Muscle layer of colon (tissue), 2 donors: ENCODE measurements at regions not wholly inside any gene's neighbourhood (a gene's known extent, or its start where the extent isn't known, plus 50 kb on each side); places are given as distances from the start of the nearest gene placed in this dataset.

Source experiments
- H3K27ac ChIP-seq: one replicate; pipeline ENCODE4 v1.7.0; 2013; ENCODE audit warnings: low read depth, mild to moderate bottlenecking, low read length, moderate library complexity
- H3K27me3 ChIP-seq, 2 donors: one replicate each; pipeline ENCODE4 v1.7.0; 2013; ENCODE audit warnings: low read length in 2 of 2, mild to moderate bottlenecking in 2 of 2; ENCODE audit not compliant: insufficient read depth in 2 of 2, control insufficient read depth in 1 of 2
- H3K36me3 ChIP-seq: one replicate; pipeline ENCODE4 v1.7.0; 2013; ENCODE audit warnings: mild to moderate bottlenecking, low read length; ENCODE audit not compliant: insufficient read depth
- H3K4me1 ChIP-seq: one replicate; pipeline ENCODE4 v1.7.0; 2013; ENCODE audit warnings: mild to moderate bottlenecking, low read length; ENCODE audit not compliant: insufficient read depth
- H3K4me3 ChIP-seq, 2 donors: one replicate each; pipeline ENCODE4 v1.7.0; 2013; ENCODE audit warnings: low read length in 2 of 2, low read depth in 1 of 2, mild to moderate bottlenecking in 1 of 2, moderate library complexity in 1 of 2
- H3K9ac ChIP-seq: one replicate; pipeline ENCODE4 v1.7.0; 2013; ENCODE audit warnings: low read length
- H3K9me3 ChIP-seq: one replicate; pipeline ENCODE4 v1.7.0; 2013; ENCODE audit warnings: mild to moderate bottlenecking, low read length
- donor health status: abdominal sarcoma.
- donor health status: Adenocarcinoma of cecum.

DNA sequence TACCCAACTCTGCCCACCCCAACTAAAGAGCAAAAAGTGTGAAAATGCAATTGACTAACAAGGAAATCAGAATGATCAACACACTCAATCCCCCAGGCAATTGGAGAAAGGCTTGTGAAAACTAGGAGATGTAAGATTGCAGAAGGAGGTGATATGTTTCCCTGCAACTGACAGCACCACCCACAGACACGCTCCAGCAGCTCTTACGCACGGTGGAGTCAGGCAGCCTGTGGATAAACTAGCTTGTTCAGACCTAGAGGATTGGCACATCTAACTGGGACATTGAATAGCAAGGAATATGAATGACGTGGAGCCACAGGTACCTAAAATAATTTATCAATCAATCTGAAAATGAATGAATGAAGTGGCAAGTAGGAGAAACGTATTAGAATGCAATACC, 125.7 kb upstream of the MYO3A start:
- Histone ChIP-seq H3K9ac (no peak overlapping the region), H3K9me3 (no peaks in the 10 kb centered on the region), H3K4me3 (no peak overlapping the region), H3K27me3 (no peaks in the 10 kb centered on the region), H3K4me1 (no peaks in the 10 kb centered on the region), H3K27ac (no peak overlapping the region), H3K36me3 (no peaks in the 10 kb centered on the region)

DNA sequence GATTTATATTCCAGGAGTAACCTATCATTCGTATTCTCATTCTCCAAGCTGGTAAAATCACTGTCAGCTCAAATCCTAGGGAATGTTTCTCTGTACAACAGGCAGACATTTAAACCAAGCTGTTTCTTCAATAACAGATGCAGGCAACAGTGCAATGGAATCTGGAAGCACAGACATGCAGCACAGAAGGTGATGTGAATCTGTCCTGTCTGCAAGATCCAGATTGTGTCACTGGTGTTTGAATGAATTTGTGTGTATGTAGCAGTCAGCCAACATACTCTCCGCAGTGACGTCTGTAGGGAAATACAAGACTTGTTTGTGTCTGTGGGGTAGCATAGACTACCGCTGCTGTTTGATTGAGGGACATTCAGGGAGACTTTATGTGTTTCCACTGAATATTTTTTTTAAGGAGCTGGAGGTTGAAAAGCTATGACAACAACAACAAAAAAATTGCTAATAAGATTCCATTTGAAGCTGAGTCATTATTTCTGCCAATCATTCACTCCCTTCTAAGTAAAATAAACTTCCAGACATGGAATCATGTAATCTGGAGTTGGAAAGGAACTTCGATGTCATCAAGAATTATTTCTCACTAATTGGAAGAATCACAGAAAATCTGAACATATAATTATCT, 122.9 kb upstream of the MYO3A start:
- no peak overlapping the region for H3K27ac ChIP-seq
- H3K4me3 ChIP-seq, result no peak overlapping the region
- H3K9ac ChIP-seq, result no peak overlapping the region
- H3K27me3 ChIP-seq, result no peaks in the 10 kb centered on the region
- no peaks in the 10 kb centered on the region for H3K4me1 ChIP-seq
- no peaks in the 10 kb centered on the region for H3K9me3 ChIP-seq
- no peaks in the 10 kb centered on the region for H3K36me3 ChIP-seq

DNA sequence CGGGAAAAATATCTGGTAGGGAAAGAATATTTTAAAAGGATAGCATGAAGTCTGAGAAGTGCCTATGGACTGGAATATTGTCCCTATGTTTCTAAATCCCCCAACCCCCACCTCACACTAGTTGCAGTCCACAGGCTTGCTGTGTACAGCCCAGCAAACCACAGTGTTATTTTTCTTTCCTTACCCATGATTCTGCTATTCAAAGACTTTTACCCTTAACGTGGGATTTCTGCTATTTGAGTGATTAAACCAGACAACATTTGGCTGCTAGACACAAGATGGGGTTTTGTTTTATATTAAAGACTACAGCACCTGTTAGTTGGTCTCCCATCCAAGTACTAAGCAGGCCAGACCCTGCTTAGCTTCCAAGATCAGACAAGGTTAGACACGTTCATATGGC, 120.5 kb upstream of the MYO3A start:
- no peaks in the 10 kb centered on the region for H3K36me3 ChIP-seq
- H3K27ac ChIP-seq, result no peak overlapping the region
- H3K9ac ChIP-seq, result no peak overlapping the region
- H3K9me3 ChIP-seq, result no peaks in the 10 kb centered on the region
- H3K4me1 ChIP-seq, result no peaks in the 10 kb centered on the region
- no peak overlapping the region for H3K4me3 ChIP-seq
- H3K27me3 ChIP-seq, result no peaks in the 10 kb centered on the region

DNA sequence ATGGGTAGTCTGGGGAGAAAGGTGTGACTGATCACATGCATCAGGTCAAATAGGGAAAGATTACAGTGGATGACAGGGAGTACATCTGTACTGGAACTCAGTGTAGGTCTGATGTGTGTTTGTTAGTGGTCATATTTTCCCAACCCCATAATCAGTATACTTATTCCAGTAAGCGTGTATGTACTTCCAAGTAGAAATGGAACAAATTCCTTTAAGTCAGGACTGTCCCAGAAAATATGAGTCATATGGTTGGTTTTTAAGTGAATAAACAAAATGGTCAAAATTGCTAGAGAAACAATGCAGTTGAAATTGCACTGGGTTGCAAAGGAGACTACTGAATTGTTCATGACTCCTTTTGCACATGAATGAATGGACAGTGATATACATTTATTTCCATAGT, 118.8 kb upstream of the MYO3A start:
- no peak overlapping the region for H3K4me3 ChIP-seq
- no peaks in the 10 kb centered on the region for H3K36me3 ChIP-seq
- no peaks in the 10 kb centered on the region for H3K27me3 ChIP-seq
- H3K4me1 ChIP-seq, result no peaks in the 10 kb centered on the region
- H3K27ac ChIP-seq, result no peak overlapping the region
- H3K9me3 ChIP-seq, result no peaks in the 10 kb centered on the region
- no peak overlapping the region for H3K9ac ChIP-seq

- Histone ChIP-seq H3K36me3 (no peaks in the 10 kb centered on the region), H3K27ac (no peak overlapping the region), H3K4me1 (no peaks in the 10 kb centered on the region), H3K9me3 (no peaks in the 10 kb centered on the region), H3K4me3 (no peak overlapping the region), H3K9ac (no peak overlapping the region), H3K27me3 (no peaks in the 10 kb centered on the region)
Observed at GRCh38 chr10:25815999-25816768, 117.8 kb upstream of the MYO3A start.

DNA sequence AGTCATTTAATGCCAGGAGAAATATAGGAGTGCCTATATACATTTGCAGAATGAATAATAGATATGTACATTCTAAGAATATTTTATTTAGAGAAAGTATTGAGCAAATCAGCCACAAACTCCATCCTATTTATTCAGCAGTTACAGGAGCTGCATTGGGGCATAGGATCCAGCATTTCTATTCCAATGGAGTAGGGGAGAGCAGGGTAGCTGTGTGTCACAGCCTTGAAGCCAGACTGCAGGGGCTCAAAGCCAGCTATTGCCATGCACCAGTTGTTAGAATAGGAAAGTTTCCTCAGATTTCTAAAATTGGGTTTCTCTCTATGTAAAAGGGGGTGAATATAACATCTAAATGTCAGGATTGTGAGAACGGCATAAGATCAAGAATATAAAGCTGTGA, 116.8 kb upstream of the MYO3A start:
- Histone ChIP-seq H3K4me1 (no peaks in the 10 kb centered on the region), H3K9me3 (no peaks in the 10 kb centered on the region), H3K4me3 (no peak overlapping the region), H3K27ac (no peak overlapping the region), H3K9ac (no peak overlapping the region), H3K27me3 (no peaks in the 10 kb centered on the region), H3K36me3 (no peaks in the 10 kb centered on the region)

- Histone ChIP-seq H3K4me1 (no peaks in the 10 kb centered on the region), H3K27ac (no peak overlapping the region), H3K4me3 (no peak overlapping the region), H3K9ac (no peak overlapping the region), H3K9me3 (no peaks in the 10 kb centered on the region), H3K36me3 (no peaks in the 10 kb centered on the region), H3K27me3 (no peaks in the 10 kb centered on the region)
Observed at GRCh38 chr10:25818751-25819150, 115.3 kb upstream of the MYO3A start.

DNA sequence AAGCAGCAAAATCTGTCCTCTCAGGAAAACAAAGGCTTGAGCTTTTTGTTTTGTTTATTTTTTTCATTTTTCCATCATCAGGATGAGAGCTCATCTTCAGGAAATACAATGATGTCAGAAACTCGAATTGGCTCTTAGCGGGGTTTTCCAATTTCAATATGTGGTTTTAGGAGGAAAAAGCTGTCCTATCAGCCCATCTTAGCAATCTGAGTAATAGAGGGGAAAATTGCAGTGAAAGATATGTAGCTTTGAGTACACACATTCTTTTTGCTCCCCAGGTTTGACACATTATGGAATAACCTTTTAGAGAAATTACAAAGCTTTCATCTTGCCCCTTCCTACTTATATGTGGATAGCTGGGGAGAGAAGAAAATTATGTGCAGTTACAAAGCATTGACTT, 113.6 kb upstream of the MYO3A start:
- Histone ChIP-seq H3K9me3 (no peaks in the 10 kb centered on the region), H3K4me1 (no peaks in the 10 kb centered on the region), H3K4me3 (no peak overlapping the region)

DNA sequence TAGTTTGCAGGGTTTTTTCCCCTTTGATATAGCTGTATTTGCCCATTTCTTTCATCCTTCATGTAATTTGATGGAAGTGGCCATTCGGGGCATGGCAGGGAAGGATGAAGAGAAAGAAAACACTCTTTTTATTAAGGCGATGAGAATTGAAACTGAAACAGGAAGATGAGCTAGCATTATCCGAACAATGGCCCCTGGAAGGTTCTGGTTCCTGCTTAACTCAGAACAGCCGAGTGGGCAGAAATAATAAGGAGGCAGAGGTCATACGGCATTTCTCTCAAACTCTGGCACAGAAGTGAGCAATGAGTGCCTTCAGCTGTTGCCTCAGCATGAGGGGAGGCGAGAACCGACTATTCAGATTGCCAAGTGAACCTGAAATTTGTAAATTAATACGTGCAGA, 113.2 kb upstream of the MYO3A start:
- H3K4me1 ChIP-seq, result no peaks in the 10 kb centered on the region
- H3K4me3 ChIP-seq, result no peak overlapping the region
- no peaks in the 10 kb centered on the region for H3K36me3 ChIP-seq
- H3K9ac ChIP-seq, result no peak overlapping the region
- H3K27me3 ChIP-seq, result no peaks in the 10 kb centered on the region
- H3K27ac ChIP-seq, result no peak overlapping the region
- H3K9me3 ChIP-seq, result no peaks in the 10 kb centered on the region

More for the DNA sequence above, 113.6 kb upstream of the MYO3A start:
- Histone ChIP-seq H3K27ac (no peak overlapping the region), H3K9ac (no peak overlapping the region), H3K27me3 (no peaks in the 10 kb centered on the region), H3K36me3 (no peaks in the 10 kb centered on the region)

DNA sequence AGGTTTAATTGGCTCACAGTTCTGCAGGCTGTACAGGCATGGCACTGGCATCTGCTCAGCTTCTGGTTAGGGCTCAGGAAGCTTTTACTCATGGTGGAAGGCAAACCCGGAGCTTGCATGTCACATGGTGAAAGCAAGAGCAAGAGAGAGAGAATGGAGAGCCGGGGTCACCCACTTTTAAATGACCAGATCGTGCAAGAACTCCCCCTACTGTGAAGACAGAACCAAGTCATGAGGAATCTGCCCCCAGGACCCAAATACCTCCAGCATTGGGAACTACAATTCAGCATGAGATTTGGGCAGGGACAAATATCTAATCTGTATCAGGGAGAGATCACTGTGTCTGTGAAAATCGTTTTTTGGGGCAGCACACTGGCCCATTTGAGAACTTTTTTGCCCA, 110.0 kb upstream of the MYO3A start:
- Histone ChIP-seq H3K4me1 (no peaks in the 10 kb centered on the region), H3K9ac (no peak overlapping the region), H3K36me3 (no peaks in the 10 kb centered on the region), H3K9me3 (no peaks in the 10 kb centered on the region), H3K4me3 (no peak overlapping the region), H3K27ac (no peak overlapping the region), H3K27me3 (no peaks in the 10 kb centered on the region)

GRCh38 chr10:25828475-25828874, 105.6 kb upstream of the MYO3A start:
- no peaks in the 10 kb centered on the region for H3K27me3 ChIP-seq
- no peak overlapping the region for H3K4me3 ChIP-seq
- H3K9me3 ChIP-seq, result no peaks in the 10 kb centered on the region
- H3K36me3 ChIP-seq, result no peaks in the 10 kb centered on the region
- H3K4me1 ChIP-seq, result no peaks in the 10 kb centered on the region
- no peak overlapping the region for H3K9ac ChIP-seq
- no peak overlapping the region for H3K27ac ChIP-seq

- H3K4me1 ChIP-seq, result no peaks in the 10 kb centered on the region
- H3K27ac ChIP-seq, result no peak overlapping the region
Observed at GRCh38 chr10:25831080-25831479, 102.9 kb upstream of the MYO3A start.

More at GRCh38 chr10:25831080-25831479, 102.9 kb upstream of the MYO3A start:
- H3K27me3 ChIP-seq, result no peaks in the 10 kb centered on the region
- no peaks in the 10 kb centered on the region for H3K36me3 ChIP-seq
- no peak overlapping the region for H3K4me3 ChIP-seq
- H3K9ac ChIP-seq, result no peak overlapping the region
- no peaks in the 10 kb centered on the region for H3K9me3 ChIP-seq
